Astrocyte of the hippocampus (primary cell): ENCODE measurements at regions not wholly inside any gene's neighbourhood (a gene's known extent, or its start where the extent isn't known, plus 50 kb on each side); places are given as distances from the start of the nearest gene placed in this dataset.
A peak's percentile ranks its signal among the peaks of the same experiment; 100 is the strongest.
"Not testable (repeated sequence)": the region's sequence is repeated elsewhere in the genome, so short reads cannot be mapped to it uniquely, and the experiment has no call there.

ENCODE experiments used
- DNase-seq: peaks from one replicate; pipeline ENCODE4 v3.0.0; 2011; ENCODE audit warnings: low read depth, low spot score

GRCh38 chr3:68676136-68676535 lies 256.2 kb downstream of the TAFA4 start:
- no peak for DNase-seq

DNA sequence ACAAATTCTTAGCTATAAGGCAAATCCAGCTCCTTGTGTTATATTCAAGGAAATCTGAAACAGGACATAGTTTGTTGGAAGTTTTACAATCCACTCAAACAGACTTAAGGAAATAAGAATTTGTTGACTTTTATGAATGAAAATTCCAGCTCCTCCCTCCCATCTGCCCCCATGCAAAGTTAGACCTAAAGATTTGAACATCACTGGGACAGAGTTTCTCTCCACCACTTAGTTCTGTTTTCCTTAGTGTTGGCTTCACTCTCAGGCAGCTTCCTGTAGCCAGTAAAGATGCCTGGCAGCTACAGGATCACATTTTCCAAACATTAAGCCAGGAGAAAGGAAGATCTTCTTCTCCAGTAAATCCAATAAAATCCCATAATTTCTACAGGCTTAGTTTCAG lies 265.0 kb downstream of the TAFA4 start:
- DNase-seq, result no peak

DNA sequence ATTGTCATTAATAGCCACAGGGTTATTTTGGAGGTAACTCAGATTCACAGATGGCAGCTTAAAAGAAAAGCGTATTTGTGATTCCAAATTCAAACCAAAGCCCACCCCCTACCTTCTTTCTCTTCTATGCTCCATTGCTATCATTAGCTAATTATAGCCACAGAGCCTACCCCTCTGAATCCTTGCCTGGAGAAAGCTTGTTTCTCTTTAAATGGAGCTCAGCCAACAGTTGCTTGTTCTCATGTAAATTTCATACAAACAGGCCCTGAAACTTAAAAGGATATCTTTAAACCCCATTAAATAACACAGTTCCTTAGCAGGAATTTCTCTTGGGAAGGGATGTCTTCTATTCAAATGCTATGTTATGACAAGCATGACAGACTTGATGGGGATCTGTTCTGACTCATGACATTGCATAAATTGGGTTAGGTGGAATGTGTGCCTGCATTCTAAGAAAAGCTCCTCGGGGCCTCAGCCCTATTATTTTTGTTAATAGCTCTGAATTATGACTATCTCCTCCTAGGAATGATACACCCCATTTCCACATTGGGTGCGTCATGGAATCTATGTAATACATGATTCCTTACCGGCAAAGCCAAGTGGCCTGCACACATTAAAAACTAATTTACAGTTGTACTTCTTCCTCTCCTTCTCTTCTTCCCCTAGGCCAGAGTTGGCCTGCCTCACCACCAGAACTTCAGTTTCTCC lies 265.8 kb downstream of the TAFA4 start:
- peak; percentile 5 for DNase-seq

DNA sequence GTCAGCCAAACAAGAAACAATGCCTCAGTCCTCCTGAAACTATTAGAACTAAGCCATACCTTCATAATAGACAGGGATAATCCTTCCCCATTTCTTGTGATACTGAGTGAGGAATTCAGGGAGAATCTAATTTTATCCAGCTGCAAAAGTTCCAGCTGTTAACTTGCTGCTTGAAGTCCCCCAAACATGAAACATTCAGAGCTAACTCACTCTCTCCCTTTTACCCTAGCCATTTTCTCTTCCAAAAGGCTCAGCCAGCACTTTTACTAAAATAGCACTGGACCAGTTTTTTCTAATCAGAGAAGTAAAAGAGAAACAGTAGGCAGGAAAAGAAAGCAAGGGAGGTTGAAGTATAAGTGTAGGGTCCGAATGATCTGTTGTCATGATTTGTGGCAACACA lies 268.1 kb downstream of the TAFA4 start:
- no peak for DNase-seq

DNA sequence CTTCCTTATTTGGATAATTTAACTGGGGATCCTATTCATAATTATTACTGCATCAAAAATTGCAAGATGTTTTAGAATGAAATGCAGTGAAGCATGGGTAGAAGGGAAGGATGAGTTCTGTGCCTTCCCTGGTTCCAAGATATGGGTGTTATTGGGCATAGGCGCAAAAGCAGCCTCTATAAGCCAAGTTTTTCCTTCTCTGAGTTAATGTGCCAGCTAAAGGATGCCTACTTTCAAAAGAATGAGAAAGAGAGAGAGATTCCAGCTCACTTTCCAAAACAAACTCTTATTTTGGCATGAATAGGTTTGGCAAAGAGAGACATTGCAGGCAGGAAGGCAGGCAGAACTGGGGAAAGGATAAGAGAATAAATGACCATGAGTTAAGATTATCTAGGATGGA lies 270.2 kb downstream of the TAFA4 start:
- DNase-seq, result no peak

- DNase-seq, result not testable (repeated sequence)
Observed at GRCh38 chr3:68650657-68651056, 281.7 kb downstream of the TAFA4 start.

GRCh38 chr3:68648494-68648893 lies 283.9 kb downstream of the TAFA4 start:
- no peak for DNase-seq

- no peak for DNase-seq
Observed at GRCh38 chr3:68631850-68632545, 300.3 kb downstream of the TAFA4 start.

GRCh38 chr3:68620211-68620610 lies 312.1 kb downstream of the TAFA4 start:
- DNase-seq, result no peak

- no peak for DNase-seq
Observed at GRCh38 chr3:68614087-68614486, 318.3 kb downstream of the TAFA4 start.

DNA sequence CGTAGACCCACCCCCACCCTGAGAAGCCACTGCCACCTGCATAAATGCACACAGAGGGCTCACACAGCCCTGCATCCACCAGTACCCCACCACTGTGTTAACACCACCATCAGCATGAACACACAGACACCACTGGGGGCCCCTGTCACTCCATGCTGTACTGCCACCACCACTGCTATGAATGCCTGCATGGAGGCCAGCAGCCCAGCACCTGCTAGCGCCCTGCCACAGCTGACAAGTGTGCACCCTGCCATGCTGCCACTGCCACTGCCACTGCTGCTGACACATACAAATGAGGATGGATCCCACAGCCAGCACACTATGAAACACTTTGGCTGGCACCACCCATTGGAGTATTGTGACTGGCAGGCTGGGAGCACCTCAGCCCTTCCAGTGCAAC lies 361.0 kb downstream of the TAFA4 start:
- no peak for DNase-seq

GRCh38 chr3:68560728-68561127 lies 371.6 kb downstream of the TAFA4 start:
- DNase-seq, result no peak

DNA sequence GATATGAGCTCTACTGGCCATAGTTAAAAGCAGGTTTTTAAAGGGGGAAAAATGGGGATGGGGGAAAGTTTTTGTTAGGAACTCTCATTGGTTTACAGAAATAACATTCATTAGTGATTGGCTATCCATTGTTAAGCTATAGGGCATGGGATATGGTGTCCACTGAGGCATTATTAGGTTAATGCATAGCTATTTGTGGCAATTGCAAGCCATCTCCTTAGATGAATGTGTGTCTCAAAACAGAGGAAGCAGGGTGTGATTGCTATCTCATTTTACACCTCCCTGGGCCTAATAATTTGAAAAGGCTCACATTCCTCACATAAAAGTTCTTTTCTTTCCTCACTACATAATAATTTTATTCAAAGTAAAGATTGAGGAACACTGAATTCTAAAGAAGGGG lies 396.6 kb downstream of the TAFA4 start:
- DNase-seq, result no peak

DNA sequence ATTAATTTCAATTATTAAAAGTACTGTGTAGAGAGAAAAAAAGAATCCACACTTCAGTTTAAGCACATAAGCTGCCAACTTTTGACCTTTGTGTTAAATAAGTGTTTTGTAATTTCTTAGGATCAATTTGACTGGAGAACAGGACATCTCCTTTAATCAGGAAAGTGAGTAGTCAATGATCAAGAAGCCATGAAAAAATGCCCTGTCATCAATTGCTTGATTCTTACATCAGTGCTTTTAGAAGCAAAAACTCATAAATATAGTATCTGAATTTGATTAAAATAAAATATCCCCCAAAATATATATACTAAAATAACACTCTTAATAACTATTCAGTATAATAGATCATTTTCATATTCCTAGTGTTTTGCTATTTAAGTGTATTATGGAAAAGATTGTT lies 409.0 kb downstream of the TAFA4 start:
- DNase-seq, result no peak

DNA sequence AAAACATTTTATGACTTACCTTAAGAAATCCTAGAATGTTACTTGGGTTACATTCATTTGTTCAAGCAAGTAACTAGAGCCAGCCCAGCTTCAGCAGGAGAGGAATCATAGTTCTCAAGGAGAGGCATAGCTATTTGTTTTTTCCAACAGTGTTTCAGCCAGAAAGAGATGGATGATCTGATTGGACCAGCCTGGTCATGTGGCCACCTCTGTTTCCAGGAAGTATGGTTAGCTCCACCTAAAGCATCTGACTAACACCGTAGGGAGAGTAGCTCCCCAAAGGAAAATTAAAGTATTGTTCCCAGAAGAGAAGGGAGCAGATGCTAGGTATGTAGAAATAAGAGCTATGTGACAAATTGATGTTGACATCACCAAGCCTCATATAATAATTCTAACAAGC lies 417.1 kb downstream of the TAFA4 start:
- no peak for DNase-seq

- DNase-seq, result no peak
Observed at GRCh38 chr3:68504201-68504600, 428.1 kb downstream of the TAFA4 start.

- not testable (repeated sequence) for DNase-seq
Observed at GRCh38 chr3:68485845-68486244, 446.5 kb downstream of the TAFA4 start.

DNA sequence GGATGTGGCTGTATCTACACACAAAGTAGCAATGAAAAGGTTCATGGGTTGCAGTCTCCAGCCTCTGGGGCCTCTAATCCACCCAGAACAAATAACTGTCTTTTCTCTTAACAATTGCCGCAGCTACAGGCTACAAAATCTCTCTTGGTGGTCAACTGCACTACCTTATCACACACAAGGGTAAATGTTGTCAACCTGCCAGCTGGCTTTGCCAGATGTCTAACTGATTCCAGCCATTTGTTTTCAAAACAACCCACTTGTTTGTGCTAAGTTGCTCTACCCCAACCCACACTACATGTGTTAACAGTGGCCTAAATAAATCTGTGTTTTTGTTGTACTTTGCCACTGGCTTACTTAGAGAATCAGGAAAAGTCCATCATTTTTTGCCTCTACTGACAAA lies 447.3 kb downstream of the TAFA4 start:
- DNase-seq, result no peak

DNA sequence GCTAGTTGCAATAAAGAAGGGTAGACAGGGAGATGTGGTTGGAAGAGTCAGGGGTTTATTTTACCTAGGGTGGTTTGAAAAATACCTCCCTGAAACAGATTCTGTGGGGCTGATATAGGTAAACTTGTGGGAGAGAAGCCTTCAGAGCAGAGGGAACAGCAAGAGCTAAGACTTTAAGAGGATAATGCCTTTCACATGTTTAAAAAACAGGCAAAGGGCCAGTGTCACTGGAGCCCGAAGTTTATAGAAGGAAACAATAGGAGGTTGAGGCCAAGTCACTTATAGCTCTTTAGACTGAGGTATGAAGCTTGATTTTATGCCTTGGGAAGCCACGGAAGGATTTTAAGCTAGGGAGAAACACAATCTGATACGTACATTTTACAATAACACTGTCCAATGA lies 448.7 kb downstream of the TAFA4 start:
- no peak for DNase-seq

DNA sequence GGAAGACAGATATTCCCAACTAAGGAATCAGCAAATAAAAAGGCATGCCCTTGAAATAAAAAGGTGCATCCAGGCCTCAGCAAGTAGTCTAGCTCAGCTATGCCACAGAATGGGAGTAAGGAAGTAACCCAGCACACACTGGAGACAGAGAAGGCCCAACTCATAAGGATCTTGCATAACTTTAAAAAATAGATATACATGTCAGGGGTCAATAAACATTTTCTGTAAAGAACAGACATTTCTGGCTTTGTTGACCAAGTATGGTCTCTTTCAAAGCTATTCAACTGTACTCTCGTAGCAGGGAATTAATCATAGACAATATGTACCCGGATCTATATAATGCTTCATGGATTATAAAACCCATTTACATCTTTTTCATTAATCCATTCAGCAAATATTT lies 449.3 kb downstream of the TAFA4 start:
- no peak for DNase-seq

GRCh38 chr3:68482565-68482964 lies 449.8 kb downstream of the TAFA4 start:
- DNase-seq, result no peak

DNA sequence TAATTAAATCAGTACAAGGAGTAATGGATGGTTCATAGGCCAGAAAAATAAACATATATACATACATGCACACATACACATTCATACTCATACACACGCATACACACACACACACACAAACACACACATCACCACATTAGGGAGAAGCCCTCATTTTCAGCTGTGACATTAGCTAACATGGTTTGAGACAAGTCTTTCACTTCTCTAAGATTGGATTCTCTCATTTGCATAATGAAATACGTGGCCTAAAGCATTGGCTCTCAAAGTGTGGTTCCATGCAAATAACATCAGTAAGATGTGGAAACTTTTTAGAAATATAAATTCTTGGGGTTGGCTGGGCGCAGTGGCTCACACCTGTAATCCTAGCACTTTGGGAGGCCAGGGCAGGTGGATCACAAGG lies 452.6 kb downstream of the TAFA4 start:
- no peak for DNase-seq

DNA sequence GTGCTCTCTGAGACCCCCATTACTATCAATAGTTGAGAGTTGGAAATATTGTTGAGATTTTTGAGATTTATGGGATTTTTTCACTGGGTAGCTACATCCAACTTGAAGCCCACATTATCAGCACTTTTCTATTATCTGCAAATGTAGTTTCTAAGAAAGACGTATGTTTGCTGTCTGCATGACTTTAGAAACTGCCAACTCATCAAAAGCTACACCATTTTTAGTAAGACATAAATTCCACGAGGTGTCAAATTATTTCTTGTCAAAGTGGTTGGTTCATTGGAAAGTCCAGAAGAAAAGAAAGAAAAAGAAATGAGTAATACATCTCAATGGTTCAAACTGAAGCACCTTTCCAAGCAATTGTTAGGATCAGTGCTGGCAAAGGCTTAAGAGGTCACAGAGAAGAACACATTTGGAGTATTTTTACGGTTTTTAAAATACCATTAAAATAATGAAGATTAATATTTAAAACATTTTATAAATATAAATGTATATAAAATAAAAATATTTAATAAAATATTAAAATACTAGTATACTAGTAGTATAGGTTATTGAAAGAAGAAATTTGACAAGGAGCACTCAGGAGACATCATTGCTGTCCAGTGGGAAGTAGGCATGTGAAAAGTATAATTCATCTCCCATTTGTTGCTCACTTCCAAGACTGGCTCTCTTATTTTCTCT lies 463.5 kb downstream of the TAFA4 start:
- DNase-seq, result no peak
